NCI-H226 (cell line): ENCODE measurements at regions not wholly inside any gene's neighbourhood (a gene's known extent, or its start where the extent isn't known, plus 50 kb on each side); places are given as distances from the start of the nearest gene placed in this dataset.
"Not testable (repeated sequence)": the region's sequence is repeated elsewhere in the genome, so short reads cannot be mapped to it uniquely, and the experiment has no call there.

Experiments
- DNase-seq: peaks from one replicate; pipeline ENCODE4 v3.0.0-alpha.2; 2015

DNA sequence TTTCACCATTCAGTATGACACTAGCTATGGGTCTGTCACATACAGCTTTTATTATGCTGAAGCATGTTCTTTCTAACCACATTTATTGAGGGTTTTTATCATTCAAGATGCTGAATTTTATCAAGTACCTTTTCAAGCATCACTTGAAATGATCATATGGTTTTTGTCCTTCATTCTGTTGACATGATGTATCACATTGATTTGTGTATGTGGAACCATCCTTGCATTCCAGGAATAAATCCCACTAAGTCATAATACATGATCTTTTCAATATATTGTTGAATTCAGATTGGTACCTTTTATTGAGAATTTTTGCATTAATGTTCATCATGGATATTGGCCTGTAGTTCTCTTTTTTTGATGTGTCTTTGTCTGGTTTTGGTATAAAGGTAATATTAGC lies 317.4 kb downstream of the NNT start:
- DNase-seq, result no peak

- no peak for DNase-seq
Observed at GRCh38 chr5:43917925-43918324, 314.9 kb downstream of the NNT start.

DNA sequence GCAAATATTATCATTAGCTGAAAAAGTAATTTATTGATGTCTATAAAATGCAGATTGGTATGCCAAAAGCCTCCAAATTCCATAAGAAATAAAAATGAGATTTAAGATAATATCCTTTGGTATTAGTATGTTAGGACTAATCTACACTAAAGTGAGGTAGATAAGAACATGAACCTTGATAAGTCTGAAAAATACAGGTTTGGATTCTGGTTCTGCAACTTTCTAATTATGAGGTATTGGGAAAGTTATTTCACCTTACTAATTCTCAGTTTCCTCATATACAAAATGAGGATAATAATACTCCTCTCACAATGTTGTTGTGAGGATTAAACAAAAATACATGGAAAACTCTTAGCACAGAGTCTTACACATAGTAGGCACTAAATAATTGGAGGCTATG lies 300.1 kb downstream of the NNT start:
- no peak for DNase-seq

GRCh38 chr5:43900974-43901373 lies 298.0 kb downstream of the NNT start:
- DNase-seq, result no peak

GRCh38 chr5:43895876-43896275 lies 292.9 kb downstream of the NNT start:
- DNase-seq, result no peak

GRCh38 chr5:43893951-43894684 lies 291.1 kb downstream of the NNT start:
- no peak for DNase-seq

GRCh38 chr5:43891112-43891511 lies 288.1 kb downstream of the NNT start:
- no peak for DNase-seq

GRCh38 chr5:43889233-43889632 lies 286.3 kb downstream of the NNT start:
- no peak for DNase-seq

GRCh38 chr5:43875741-43876140 lies 272.8 kb downstream of the NNT start:
- peak; percentile 10 for DNase-seq

- peak; percentile 88 for DNase-seq
Observed at GRCh38 chr5:43874772-43875171, 271.8 kb downstream of the NNT start.

DNA sequence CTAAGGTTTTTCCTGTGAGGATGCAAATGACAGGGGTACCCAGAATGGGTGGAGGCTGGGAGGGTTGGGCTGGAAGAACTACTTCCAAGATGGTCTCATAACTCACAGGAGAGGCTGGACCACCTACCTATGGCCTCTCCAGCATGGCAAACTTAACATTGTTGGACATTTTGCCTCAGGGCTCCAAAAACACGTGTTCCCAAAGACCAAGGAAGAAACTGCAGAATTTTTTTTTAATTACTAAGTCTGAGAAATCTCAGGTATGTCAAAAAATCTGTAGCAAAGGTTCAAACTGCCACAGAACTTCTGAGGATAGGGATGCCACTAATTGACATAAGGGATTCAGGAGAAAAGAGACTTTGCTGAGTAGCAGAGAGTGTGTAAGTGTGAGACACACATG lies 270.8 kb downstream of the NNT start:
- DNase-seq, result no peak

DNA sequence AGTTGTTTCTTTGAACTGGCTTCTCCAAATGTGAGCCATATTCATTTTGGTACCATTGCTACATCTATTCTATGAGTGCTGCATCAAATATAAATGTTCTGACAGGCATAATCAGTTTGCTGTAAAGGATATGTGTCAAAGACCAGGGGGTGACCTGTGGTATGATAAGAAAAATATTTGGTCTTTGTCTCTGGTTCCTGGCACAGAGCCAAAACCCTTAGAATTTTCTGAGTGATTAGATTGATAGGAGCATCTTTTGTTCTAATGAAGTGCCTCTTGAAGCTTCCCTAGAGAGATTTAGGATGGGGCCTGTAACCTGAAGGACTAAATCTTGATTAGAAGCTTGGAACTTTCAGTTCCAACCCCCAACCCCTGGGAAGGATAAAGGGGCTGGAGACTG lies 256.3 kb downstream of the NNT start:
- DNase-seq, result no peak

DNA sequence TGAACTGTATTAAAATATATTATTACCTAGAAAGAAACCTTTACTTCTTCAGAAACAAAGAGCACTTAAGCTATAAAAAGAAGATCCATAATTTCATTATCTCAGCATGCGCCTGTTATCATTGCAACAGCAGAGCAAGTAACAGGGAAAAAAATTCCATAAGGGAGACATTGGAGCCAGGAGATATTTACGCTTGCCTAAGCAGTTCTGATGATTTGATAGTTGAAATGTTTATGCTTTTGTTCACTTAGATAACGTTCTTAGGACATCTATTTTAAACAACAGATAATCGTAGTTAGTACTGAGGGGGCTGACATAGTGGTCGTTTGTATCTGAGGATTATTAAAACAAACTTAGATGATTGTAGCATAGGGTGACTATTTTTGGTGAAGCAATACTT lies 252.5 kb downstream of the NNT start:
- no peak for DNase-seq

DNA sequence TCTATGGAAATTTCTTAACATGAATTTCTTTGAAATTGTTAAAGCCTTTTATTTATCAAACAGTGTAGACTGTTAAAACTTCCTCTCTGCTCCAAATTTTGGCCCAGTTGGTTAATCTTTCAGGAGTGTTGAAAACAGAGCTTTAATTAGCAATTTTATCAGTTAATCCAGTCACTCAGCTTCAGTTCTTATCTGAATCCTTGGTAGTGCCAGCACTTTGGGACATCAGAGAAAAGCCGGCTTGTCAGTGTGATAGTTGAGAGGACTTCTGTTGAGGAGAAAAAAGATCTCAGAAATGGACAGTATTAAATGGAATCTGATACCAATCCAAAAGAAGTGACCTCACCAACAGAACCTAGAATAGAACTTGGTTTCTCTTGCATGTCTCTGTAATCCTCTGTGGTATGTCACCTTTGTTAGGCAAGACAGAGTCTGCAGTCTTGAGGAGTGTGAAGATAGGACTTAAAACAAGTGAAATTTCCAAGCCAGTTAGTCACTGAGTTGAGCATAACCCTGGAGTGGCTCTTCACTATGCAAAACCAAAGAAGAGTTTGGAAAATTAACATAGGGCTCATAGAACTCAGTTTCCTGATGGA lies 251.8 kb downstream of the NNT start:
- DNase-seq, result peak; percentile 14

DNA sequence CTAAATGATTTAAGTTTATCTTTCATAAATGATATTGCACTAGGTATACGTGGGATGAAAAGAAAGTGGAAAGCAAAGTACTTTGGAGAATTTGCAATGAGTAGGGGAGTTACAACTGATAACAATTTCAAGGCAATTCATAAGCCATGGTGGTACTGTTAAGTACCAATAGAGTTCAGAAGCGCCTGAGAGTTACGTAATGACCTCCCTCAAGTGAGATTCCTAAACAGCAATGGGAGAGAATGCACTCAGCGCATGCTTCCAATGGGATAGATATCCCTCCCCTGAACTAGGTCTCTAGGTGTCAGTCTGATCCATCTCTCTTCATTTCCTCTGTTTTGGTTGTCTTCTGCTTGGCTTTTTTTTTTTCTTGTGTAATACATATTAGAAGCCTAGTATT lies 249.3 kb downstream of the NNT start:
- no peak for DNase-seq

- DNase-seq, result no peak
Observed at GRCh38 chr5:43851741-43852140, 248.8 kb downstream of the NNT start.

- DNase-seq, result no peak
Observed at GRCh38 chr5:43840424-43841125, 237.6 kb downstream of the NNT start.

DNA sequence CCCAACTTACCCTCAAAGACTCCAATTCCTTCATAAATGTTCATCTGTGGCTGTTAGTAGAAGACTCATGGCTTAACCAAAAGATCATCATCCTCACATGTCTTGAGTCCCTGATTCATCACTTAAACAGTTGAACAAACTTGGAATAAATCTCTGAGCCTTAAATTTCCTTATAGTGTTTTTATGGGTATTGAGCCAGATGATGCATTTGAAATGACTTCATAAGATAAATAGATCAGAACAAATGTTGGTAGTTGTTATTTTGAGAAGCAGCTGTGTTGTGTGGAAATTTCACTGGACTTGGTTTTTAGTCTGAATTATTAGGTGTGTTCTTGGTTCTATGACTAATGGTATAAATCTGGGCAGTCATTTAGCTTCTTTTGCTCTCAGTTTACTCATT lies 236.2 kb downstream of the NNT start:
- peak; percentile 64 for DNase-seq

DNA sequence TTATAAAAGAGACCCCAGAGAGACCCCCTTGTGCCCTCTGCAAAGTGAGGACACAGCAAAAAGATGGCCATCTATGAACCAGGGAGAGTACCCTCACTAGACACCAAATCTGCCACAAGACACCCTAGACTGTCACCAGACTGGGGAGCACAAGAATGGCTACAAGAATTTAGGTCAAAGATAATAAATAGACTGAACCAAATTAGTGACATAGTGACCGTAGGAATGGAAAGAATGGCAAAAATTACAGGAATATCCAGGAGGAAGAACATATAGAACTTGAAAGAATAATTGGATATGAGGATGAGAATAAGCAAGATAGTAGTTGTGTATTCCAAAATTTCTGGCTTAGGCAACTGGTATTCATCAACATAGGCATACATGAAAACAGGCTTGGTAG lies 235.0 kb downstream of the NNT start:
- no peak for DNase-seq

DNA sequence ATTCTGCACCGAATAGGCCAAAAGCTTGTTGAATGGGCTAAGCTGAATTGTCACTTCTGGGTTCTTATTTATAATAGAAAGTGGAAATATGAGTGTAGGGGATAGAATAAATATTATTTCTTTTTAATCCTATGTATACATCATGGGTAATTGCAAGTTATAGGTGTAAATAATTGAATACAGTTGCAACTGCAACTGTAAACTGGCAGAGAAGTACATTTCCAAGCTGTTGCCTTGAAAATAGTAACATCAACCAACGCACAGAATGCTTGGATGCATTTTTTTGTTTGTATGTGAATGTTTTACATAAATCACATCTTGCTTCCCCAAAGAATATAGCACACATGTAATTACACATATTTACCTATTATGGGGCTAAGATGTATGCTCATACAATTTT lies 234.1 kb downstream of the NNT start:
- DNase-seq, result no peak

DNA sequence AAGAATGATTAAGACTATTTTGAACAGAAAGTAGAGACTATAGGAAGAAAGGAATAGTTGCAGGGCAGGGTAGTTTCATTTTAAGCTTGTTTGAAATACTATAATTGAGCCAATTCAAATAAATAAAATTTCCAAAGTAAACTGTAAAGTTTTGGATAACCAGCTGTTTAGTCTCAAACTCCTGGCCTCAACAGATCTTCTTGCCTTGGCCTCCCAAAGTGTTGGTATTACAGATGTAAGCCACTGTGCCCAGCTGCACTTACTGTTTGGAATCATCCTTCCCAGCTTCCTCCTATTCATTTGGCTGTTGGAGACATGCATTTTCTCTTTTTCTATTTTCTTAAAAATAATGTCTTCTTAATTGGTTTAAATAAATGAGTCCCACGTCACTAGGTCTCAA lies 231.0 kb downstream of the NNT start:
- no peak for DNase-seq

GRCh38 chr5:43824325-43824964 lies 221.5 kb downstream of the NNT start:
- not testable (repeated sequence) for DNase-seq

- not testable (repeated sequence) for DNase-seq
Observed at GRCh38 chr5:43818394-43818793, 215.4 kb downstream of the NNT start.

- no peak for DNase-seq
Observed at GRCh38 chr5:43815497-43815896, 212.5 kb downstream of the NNT start.
